Neural progenitor cell (in vitro differentiated cells): ENCODE measurements at regions not wholly inside any gene's neighbourhood (a gene's known extent, or its start where the extent isn't known, plus 50 kb on each side); places are given as distances from the start of the nearest gene placed in this dataset.

Experiments
- DNase-seq: peaks from one replicate; pipeline ENCODE4 v3.0.0-alpha.2; 2016; ENCODE audit warnings: low spot score
- H2AFZ ChIP-seq: fragments of 200-600 bp; sonication (generic); replicated peaks from 2 replicates; pipeline ENCODE4 v1.6.1; 2016; ENCODE audit warnings: antibody characterized with exemption
- H3F3A ChIP-seq: fragments of 200-600 bp; sonication (generic); 2 replicates; pipeline ENCODE4 v1.6.1; 2016; ENCODE audit warnings: antibody characterized with exemption, low read depth
- H3K27ac ChIP-seq: fragments of 200-600 bp; sonication (generic); 2 replicates; pipeline ENCODE4 v1.5.1; 2016; ENCODE audit warnings: mild to moderate bottlenecking
- H3K27me3 ChIP-seq: fragments of 200-600 bp; sonication (generic); 2 replicates; pipeline ENCODE4 v1.6.1; 2016; ENCODE audit warnings: mild to moderate bottlenecking, moderate library complexity
- H3K36me3 ChIP-seq: fragments of 200-600 bp; sonication (generic); 2 replicates; pipeline ENCODE4 v1.5.1; 2016
- H3K4me1 ChIP-seq: fragments of 200-600 bp; sonication (generic); 2 replicates; pipeline ENCODE4 v1.6.1; 2016; ENCODE audit warnings: mixed run types
- H3K4me2 ChIP-seq: fragments of 200-600 bp; sonication (generic); 2 replicates; pipeline ENCODE4 v1.6.1; 2016
- H3K4me3 ChIP-seq: fragments of 200-600 bp; sonication (generic); 2 replicates; pipeline ENCODE4 v1.5.1; 2016
- H3K79me2 ChIP-seq: fragments of 200-600 bp; sonication (generic); 2 replicates; pipeline ENCODE4 v1.6.1; 2016; ENCODE audit warnings: low read depth
- H3K9ac ChIP-seq: fragments of 200-600 bp; sonication (generic); 2 replicates; pipeline ENCODE4 v1.6.1; 2016
- H3K9me3 ChIP-seq: fragments of 200-600 bp; sonication (generic); 2 replicates; pipeline ENCODE4 v1.5.1; 2016; ENCODE audit warnings: low read depth
- H4K20me1 ChIP-seq: fragments of 200-600 bp; sonication (generic); 2 replicates; pipeline ENCODE4 v1.6.1; 2016; ENCODE audit warnings: low read depth
- H3K27ac Mint-ChIP-seq: 3 replicates; pipeline ENCODE4 v1.8.0; 2021; ENCODE audit warnings: mixed read lengths
- H3K27me3 Mint-ChIP-seq: 2 replicates; pipeline ENCODE4 v1.8.0; 2022; ENCODE audit warnings: low read depth, mild to moderate bottlenecking, inconsistent platforms, moderate library complexity, mixed read lengths; ENCODE audit not compliant: insufficient read depth
- H3K36me3 Mint-ChIP-seq: 3 replicates; pipeline ENCODE4 v1.8.0; 2021; ENCODE audit warnings: mixed read lengths
- H3K4me1 Mint-ChIP-seq: 3 replicates; pipeline ENCODE4 v1.8.0; 2021; ENCODE audit warnings: mixed read lengths
- H3K4me3 Mint-ChIP-seq: 3 replicates; pipeline ENCODE4 v1.8.0; 2021; ENCODE audit warnings: mild to moderate bottlenecking, moderate library complexity, mixed read lengths
- H3K9me3 Mint-ChIP-seq: 3 replicates; pipeline ENCODE4 v1.8.0; 2020; ENCODE audit warnings: mixed read lengths
- EZH2 ChIP-seq: fragments of 200-600 bp; sonication (generic); IDR thresholded peaks from 2 replicates; pipeline ENCODE4 v1.6.1; 2017; ENCODE audit warnings: antibody characterized with exemption, mild to moderate bottlenecking, moderate library complexity
- EZH2phosphoT487 ChIP-seq: fragments of 200-600 bp; sonication (generic); IDR thresholded peaks from 2 replicates; pipeline ENCODE4 v1.6.1; 2017; ENCODE audit warnings: antibody characterized with exemption
- TF ChIP-seq, protein P1 (sequence below): fragments of 200-600 bp; sonication (generic); IDR thresholded peaks from 2 replicates; pipeline ENCODE4 v1.5.1; 2017; ENCODE audit warnings: antibody characterized with exemption, mild to moderate bottlenecking

DNA sequence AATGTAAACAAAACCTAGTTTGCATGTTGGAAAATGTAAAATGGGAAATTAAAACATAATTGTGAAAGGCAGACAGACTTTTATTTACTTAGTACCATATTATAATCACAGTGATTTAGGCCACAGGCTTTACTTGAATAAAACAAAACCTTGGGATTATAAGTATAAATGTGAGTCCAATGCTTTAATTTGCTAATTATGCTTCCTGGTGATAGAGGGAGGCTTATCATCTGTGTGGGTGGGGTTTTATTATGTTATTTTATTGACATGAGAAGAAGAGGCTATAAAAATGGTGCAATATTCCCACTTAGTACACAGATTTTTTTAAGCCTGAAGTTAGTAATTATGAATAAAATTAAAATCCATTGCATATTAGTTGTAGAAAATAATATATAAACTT is 248.3 kb upstream of the TBL1XR1 start:
- H3K9me3 Mint-ChIP-seq, result no peaks in the 10 kb centered on the region
- TF ChIP-seq, protein P1, sequence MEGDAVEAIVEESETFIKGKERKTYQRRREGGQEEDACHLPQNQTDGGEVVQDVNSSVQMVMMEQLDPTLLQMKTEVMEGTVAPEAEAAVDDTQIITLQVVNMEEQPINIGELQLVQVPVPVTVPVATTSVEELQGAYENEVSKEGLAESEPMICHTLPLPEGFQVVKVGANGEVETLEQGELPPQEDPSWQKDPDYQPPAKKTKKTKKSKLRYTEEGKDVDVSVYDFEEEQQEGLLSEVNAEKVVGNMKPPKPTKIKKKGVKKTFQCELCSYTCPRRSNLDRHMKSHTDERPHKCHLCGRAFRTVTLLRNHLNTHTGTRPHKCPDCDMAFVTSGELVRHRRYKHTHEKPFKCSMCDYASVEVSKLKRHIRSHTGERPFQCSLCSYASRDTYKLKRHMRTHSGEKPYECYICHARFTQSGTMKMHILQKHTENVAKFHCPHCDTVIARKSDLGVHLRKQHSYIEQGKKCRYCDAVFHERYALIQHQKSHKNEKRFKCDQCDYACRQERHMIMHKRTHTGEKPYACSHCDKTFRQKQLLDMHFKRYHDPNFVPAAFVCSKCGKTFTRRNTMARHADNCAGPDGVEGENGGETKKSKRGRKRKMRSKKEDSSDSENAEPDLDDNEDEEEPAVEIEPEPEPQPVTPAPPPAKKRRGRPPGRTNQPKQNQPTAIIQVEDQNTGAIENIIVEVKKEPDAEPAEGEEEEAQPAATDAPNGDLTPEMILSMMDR, result no peak
- TF ChIP-seq EZH2 (no peak), EZH2phosphoT487 (no peak)
- no peaks in the 10 kb centered on the region for H3K27me3 ChIP-seq
- no peak overlapping the region for H3K4me3 Mint-ChIP-seq
- H3K4me1 ChIP-seq, result no peaks in the 10 kb centered on the region
- DNase-seq, result no peak
- no peak overlapping the region for H3K4me2 ChIP-seq
- H3K27ac ChIP-seq, result no peak overlapping the region
- H3K27me3 Mint-ChIP-seq, result no peaks in the 10 kb centered on the region
- no peak overlapping the region for H3K4me3 ChIP-seq
- no peaks in the 10 kb centered on the region for H3K9me3 ChIP-seq
- no peaks in the 10 kb centered on the region for H3F3A ChIP-seq
- H3K27ac Mint-ChIP-seq, result no peak overlapping the region
- H4K20me1 ChIP-seq, result no peaks in the 10 kb centered on the region
- H3K79me2 ChIP-seq, result no peaks in the 10 kb centered on the region
- H2AFZ ChIP-seq, result no peak overlapping the region
- no peaks in the 10 kb centered on the region for H3K36me3 ChIP-seq
- H3K4me1 Mint-ChIP-seq, result peaks cover 13% of the 10 kb centered on the region
- H3K9ac ChIP-seq, result no peak overlapping the region
- H3K36me3 Mint-ChIP-seq, result no peaks in the 10 kb centered on the region

DNA sequence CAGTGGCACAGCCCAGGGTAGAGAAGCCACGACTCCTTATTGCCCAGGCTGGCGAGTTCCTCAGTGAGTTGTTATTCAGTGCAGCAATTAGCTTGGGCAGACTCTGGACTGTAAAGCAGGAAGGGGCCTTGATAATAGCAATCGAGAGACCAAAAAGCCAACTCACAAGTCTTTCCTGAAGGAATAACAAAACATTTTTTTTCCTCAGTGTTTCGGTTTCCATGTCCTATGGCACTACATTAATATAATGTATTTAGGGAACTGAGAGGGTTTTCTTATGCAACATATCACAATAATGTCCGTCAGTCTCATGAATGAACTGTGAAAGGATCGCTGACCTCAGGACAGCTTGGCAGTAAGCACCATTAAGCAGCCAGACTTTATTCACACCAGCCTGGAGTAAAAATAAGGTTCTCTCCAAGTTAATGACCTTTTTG is 248.9 kb upstream of the TBL1XR1 start:
- Mint-ChIP-seq H3K9me3 (no peaks in the 10 kb centered on the region), H3K36me3 (no peaks in the 10 kb centered on the region), H3K27me3 (no peaks in the 10 kb centered on the region), H3K4me1 (peaks cover 13% of the 10 kb centered on the region), H3K27ac (peak overlapping the region; percentile 80), H3K4me3 (no peak overlapping the region)
- Histone ChIP-seq H4K20me1 (no peaks in the 10 kb centered on the region), H3K9me3 (no peaks in the 10 kb centered on the region), H2AFZ (no peak overlapping the region), H3K79me2 (no peaks in the 10 kb centered on the region), H3K36me3 (no peaks in the 10 kb centered on the region), H3K4me2 (no peak overlapping the region), H3K9ac (no peak overlapping the region), H3K4me3 (no peak overlapping the region), H3K27ac (no peak overlapping the region), H3F3A (no peaks in the 10 kb centered on the region), H3K27me3 (no peaks in the 10 kb centered on the region), H3K4me1 (peaks cover 2% of the 10 kb centered on the region)
- TF ChIP-seq, protein P1, result no peak
- no peak for TF ChIP-seq EZH2phosphoT487
- no peak for TF ChIP-seq EZH2
- DNase-seq, result no peak

DNA sequence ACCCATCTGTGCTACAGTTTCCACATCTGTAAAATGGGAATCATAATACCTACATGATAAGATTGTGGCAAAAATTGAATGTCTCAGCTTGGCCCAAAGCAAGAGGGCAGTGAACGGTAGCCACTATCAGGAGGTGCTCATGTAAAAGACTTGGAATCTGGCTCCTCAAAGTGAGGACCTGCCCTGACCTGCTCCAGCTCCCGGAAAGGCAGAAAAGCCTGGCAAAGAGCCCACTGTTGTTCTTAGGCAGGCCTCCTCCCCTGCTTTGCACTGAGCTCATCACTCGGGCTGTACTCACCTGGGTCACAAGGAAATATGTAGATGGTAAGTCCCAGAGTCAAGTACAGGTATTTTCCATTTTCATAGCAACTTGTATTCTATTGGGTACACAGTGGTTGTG is 250.7 kb upstream of the TBL1XR1 start:
- no peaks in the 10 kb centered on the region for H4K20me1 ChIP-seq
- DNase-seq, result no peak
- no peaks in the 10 kb centered on the region for H3K36me3 Mint-ChIP-seq
- no peaks in the 10 kb centered on the region for H3F3A ChIP-seq
- no peaks in the 10 kb centered on the region for H3K79me2 ChIP-seq
- no peaks in the 10 kb centered on the region for H3K36me3 ChIP-seq
- H3K4me1 ChIP-seq, result peaks cover 12% of the 10 kb centered on the region
- H3K4me3 Mint-ChIP-seq, result no peak overlapping the region
- no peaks in the 10 kb centered on the region for H3K9me3 ChIP-seq
- H3K27me3 ChIP-seq, result no peaks in the 10 kb centered on the region
- H3K4me1 Mint-ChIP-seq, result peaks cover 13% of the 10 kb centered on the region
- no peak overlapping the region for H3K27ac ChIP-seq
- no peak overlapping the region for H3K27ac Mint-ChIP-seq
- no peak overlapping the region for H3K4me3 ChIP-seq
- no peak overlapping the region for H3K9ac ChIP-seq
- no peak overlapping the region for H3K4me2 ChIP-seq
- H2AFZ ChIP-seq, result no peak overlapping the region
- no peak for TF ChIP-seq EZH2phosphoT487
- TF ChIP-seq, protein P1, result no peak
- TF ChIP-seq EZH2, result no peak
- no peaks in the 10 kb centered on the region for H3K9me3 Mint-ChIP-seq
- H3K27me3 Mint-ChIP-seq, result no peaks in the 10 kb centered on the region
